ENCODE measurements at regions not wholly inside any gene's neighbourhood (a gene's known extent, or its start where the extent isn't known, plus 50 kb on each side); places are given as distances from the start of the nearest gene placed in this dataset.

DNA sequence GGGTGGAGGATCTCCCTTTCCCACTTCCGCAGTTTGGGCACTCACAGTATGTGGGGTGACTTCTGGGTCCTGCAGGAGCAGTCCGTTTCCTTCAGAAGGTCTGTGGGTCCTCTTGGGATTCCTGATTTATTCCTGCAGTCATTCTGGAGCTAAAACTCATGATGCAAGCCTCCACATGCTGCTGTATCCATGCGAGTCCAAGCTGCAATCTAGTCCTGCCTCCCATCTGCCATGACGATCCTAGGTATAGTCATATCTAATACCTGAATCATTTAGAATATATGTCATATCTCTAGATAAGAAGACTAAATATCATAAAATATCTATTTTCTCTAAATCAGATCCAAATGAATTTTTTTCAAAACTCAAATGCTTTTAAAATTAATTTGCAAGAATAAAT lies 103.4 kb upstream of the AHI1 start:
- TF ChIP-seq, protein P1, sequence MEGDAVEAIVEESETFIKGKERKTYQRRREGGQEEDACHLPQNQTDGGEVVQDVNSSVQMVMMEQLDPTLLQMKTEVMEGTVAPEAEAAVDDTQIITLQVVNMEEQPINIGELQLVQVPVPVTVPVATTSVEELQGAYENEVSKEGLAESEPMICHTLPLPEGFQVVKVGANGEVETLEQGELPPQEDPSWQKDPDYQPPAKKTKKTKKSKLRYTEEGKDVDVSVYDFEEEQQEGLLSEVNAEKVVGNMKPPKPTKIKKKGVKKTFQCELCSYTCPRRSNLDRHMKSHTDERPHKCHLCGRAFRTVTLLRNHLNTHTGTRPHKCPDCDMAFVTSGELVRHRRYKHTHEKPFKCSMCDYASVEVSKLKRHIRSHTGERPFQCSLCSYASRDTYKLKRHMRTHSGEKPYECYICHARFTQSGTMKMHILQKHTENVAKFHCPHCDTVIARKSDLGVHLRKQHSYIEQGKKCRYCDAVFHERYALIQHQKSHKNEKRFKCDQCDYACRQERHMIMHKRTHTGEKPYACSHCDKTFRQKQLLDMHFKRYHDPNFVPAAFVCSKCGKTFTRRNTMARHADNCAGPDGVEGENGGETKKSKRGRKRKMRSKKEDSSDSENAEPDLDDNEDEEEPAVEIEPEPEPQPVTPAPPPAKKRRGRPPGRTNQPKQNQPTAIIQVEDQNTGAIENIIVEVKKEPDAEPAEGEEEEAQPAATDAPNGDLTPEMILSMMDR (IDR thresholded peaks at IDR 0.05; ENCODE audit: low read depth, low read length) = no peak
- TF ChIP-seq POLR2A (IDR thresholded peaks at IDR 0.05; ENCODE audit: extremely low read depth, insufficient read length) = no peak
